Mesodermal cell (in vitro differentiated cells): ENCODE measurements at regions not wholly inside any gene's neighbourhood (a gene's known extent, or its start where the extent isn't known, plus 50 kb on each side); places are given as distances from the start of the nearest gene placed in this dataset.
"Not testable (repeated sequence)": the region's sequence is repeated elsewhere in the genome, so short reads cannot be mapped to it uniquely, and the experiment has no call there.

ENCODE experiments used
- H3K27ac ChIP-seq: 2 replicates; pipeline ENCODE4 v1.7.0; 2013; ENCODE audit warnings: mild to moderate bottlenecking, low read depth, low read length, moderate library complexity; ENCODE audit not compliant: severe bottlenecking
- H3K36me3 ChIP-seq: 2 replicates; pipeline ENCODE4 v1.7.1; 2013; ENCODE audit warnings: mild to moderate bottlenecking, low read length, moderate library complexity; ENCODE audit not compliant: control insufficient read depth, insufficient read depth
- H3K4me1 ChIP-seq: one replicate; pipeline ENCODE4 v1.7.1; 2013; ENCODE audit warnings: mild to moderate bottlenecking, low read length; ENCODE audit not compliant: insufficient read depth, control insufficient read depth, poor library complexity, severe bottlenecking
- H3K4me3 ChIP-seq: 2 replicates; pipeline ENCODE4 v1.7.0; 2013; ENCODE audit warnings: low read length, control low read depth, mild to moderate bottlenecking; ENCODE audit not compliant: insufficient read depth, poor library complexity, severe bottlenecking; ENCODE audit errors: extremely low read depth
- H3K9me3 ChIP-seq: 2 replicates; pipeline ENCODE4 v1.7.1; 2013; ENCODE audit warnings: mild to moderate bottlenecking, low read length, moderate library complexity; ENCODE audit not compliant: control insufficient read depth
- WGBS, 2 experiments: methylation state at CpG; one replicate each; pipeline ENCODE4 v1.1.5; 2013; ENCODE audit warnings: missing lambda C conversion rate in 2 of 2; ENCODE audit not compliant: insufficient coverage in 2 of 2; 5-methylcytosine and 5-hydroxymethylcytosine counted together

- no peaks in the 10 kb centered on the region for H3K36me3 ChIP-seq
- no peak overlapping the region for H3K4me3 ChIP-seq
- H3K9me3 ChIP-seq = no peaks in the 10 kb centered on the region
- WGBS, 2 experiments = 95 to 100% methylated on average over 5 to 7 of the region's 8 CpGs
- H3K27ac ChIP-seq = no peak overlapping the region
- H3K4me1 ChIP-seq = no peaks in the 10 kb centered on the region
Measured at GRCh38 chr9:13446286-13446937, 166.9 kb upstream of the MPDZ start.

- Histone ChIP-seq H3K36me3 (no peaks in the 10 kb centered on the region), H3K9me3 (no peaks in the 10 kb centered on the region), H3K27ac (no peak overlapping the region), H3K4me3 (no peak overlapping the region), H3K4me1 (no peaks in the 10 kb centered on the region)
- WGBS, 2 experiments = 90 to 100% methylated on average over 1 to 3 of the region's 4 CpGs
Measured at GRCh38 chr9:13445103-13445500, 165.6 kb upstream of the MPDZ start.

- H3K9me3 ChIP-seq = no peaks in the 10 kb centered on the region
- H3K4me1 ChIP-seq = no peaks in the 10 kb centered on the region
- no peak overlapping the region for H3K27ac ChIP-seq
- no peak overlapping the region for H3K4me3 ChIP-seq
- WGBS, 2 experiments = 95 to 100% methylated on average over 1 to 3 of the region's 10 CpGs
- no peaks in the 10 kb centered on the region for H3K36me3 ChIP-seq
Measured at GRCh38 chr9:13444245-13445102, 165.0 kb upstream of the MPDZ start.

- Histone ChIP-seq H3K4me3 (no peak overlapping the region), H3K9me3 (no peaks in the 10 kb centered on the region), H3K27ac (no peak overlapping the region), H3K4me1 (no peaks in the 10 kb centered on the region), H3K36me3 (no peaks in the 10 kb centered on the region)
- WGBS, 2 experiments = 82 to 87% methylated on average over 12 to 13 of the region's 18 CpGs
Measured at GRCh38 chr9:13443346-13444244, 164.1 kb upstream of the MPDZ start.

- Histone ChIP-seq H3K4me3 (no peak overlapping the region), H3K4me1 (no peaks in the 10 kb centered on the region), H3K36me3 (no peaks in the 10 kb centered on the region), H3K27ac (no peak overlapping the region), H3K9me3 (no peaks in the 10 kb centered on the region)
- 100% methylated on average over 1 of the region's 3 CpGs; no CpG with 5 or more reads in 1 of the 2 experiments for WGBS, 2 experiments
Measured at GRCh38 chr9:13439685-13440476, 160.4 kb upstream of the MPDZ start.

DNA sequence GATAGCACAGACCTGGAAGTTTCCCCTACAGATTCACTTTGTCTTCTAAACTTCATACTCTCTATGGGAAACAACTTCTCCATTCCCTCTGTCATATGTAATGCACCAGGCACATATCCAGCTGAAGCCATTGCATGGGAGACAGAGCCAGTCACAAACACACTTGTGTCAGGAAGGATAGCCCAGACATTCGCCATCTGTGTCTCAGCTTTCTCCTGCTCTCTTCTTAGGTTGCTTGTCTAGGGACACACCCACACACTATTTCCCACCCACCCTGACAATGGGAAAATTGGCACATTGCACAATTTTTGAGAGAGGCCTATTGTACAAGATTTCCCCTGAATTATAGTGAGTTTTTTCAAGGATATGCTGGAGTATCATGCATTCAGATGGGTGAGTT is 158.4 kb upstream of the MPDZ start:
- no peak overlapping the region for H3K27ac ChIP-seq
- no peak overlapping the region for H3K4me3 ChIP-seq
- H3K9me3 ChIP-seq = no peaks in the 10 kb centered on the region
- 100% methylated on average over 1 of the region's 1 CpG; no CpG with 5 or more reads in 1 of the 2 experiments for WGBS, 2 experiments
- H3K4me1 ChIP-seq = no peaks in the 10 kb centered on the region
- no peaks in the 10 kb centered on the region for H3K36me3 ChIP-seq

DNA sequence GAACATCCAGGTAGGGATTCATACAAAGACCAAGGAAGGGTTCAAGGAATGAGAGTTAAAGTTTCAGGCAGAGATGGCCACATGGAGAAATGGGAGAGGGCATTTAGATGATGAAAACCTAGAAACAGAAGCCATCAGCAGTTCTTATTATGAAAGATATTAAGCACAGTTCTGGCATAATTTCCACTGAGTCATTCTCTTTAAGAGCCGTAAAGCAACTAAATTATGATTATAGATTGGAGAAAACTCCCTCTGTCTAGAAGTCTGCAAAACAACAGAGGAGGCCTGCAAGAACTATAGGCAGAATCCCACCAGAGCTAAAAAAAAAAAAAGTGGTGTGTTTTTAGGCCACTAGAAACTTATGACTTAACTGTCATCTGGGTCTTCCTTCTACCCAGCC is 157.1 kb upstream of the MPDZ start:
- Histone ChIP-seq H3K9me3 (no peaks in the 10 kb centered on the region), H3K4me3 (no peak overlapping the region), H3K27ac (no peak overlapping the region), H3K4me1 (no peaks in the 10 kb centered on the region), H3K36me3 (no peaks in the 10 kb centered on the region)
- WGBS, 2 experiments = no CpG with 5 or more reads among the region's 1 CpG

- 100% methylated on average over 2 of the region's 4 CpGs; no CpG with 5 or more reads in 1 of the 2 experiments for WGBS, 2 experiments
- H3K4me1 ChIP-seq, H3K4me3 ChIP-seq, H3K36me3 ChIP-seq, H3K27ac ChIP-seq, H3K9me3 ChIP-seq: not testable (repeated sequence)
Measured at GRCh38 chr9:13433453-13433852, 154.0 kb upstream of the MPDZ start.

- no CpG with 5 or more reads among the region's 1 CpG for WGBS, 2 experiments
- Histone ChIP-seq H3K4me3 (no peak overlapping the region), H3K4me1 (no peaks in the 10 kb centered on the region)
Measured at GRCh38 chr9:13432904-13433303, 153.4 kb upstream of the MPDZ start.

GRCh38 chr9:13431692-13432091 is 152.2 kb upstream of the MPDZ start:
- Histone ChIP-seq H3K4me3 (no peak overlapping the region), H3K4me1 (no peaks in the 10 kb centered on the region), H3K36me3 (no peaks in the 10 kb centered on the region), H3K9me3 (no peaks in the 10 kb centered on the region), H3K27ac (no peak overlapping the region)
- no CpG with 5 or more reads among the region's 2 CpGs for WGBS, 2 experiments

More at GRCh38 chr9:13432904-13433303, 153.4 kb upstream of the MPDZ start:
- Histone ChIP-seq H3K36me3 (no peaks in the 10 kb centered on the region), H3K9me3 (no peaks in the 10 kb centered on the region), H3K27ac (no peak overlapping the region)
